AG08396 (cell line): ENCODE measurements at regions not wholly inside any gene's neighbourhood (a gene's known extent, or its start where the extent isn't known, plus 50 kb on each side); places are given as distances from the start of the nearest gene placed in this dataset.
"Not testable (repeated sequence)": the region's sequence is repeated elsewhere in the genome, so short reads cannot be mapped to it uniquely, and the experiment has no call there.

ENCODE experiments used
- DNase-seq: peaks from one replicate; pipeline ENCODE4 v3.0.0; 2012; ENCODE audit warnings: low spot score, mixed read lengths

- DNase-seq = no peak
Measured at GRCh38 chr2:10223932-10224720, 78.6 kb upstream of the HPCAL1 start.

GRCh38 chr2:10224734-10225133 lies 78.0 kb upstream of the HPCAL1 start:
- DNase-seq = no peak

GRCh38 chr2:10225291-10226037 lies 77.2 kb upstream of the HPCAL1 start:
- no peak for DNase-seq

- DNase-seq = no peak
Measured at GRCh38 chr2:10226038-10226724, 76.5 kb upstream of the HPCAL1 start.

GRCh38 chr2:10228611-10229365 lies 73.9 kb upstream of the HPCAL1 start:
- no peak for DNase-seq

- DNase-seq = no peak
Measured at GRCh38 chr2:10229462-10230099, 73.1 kb upstream of the HPCAL1 start.

- no peak for DNase-seq
Measured at GRCh38 chr2:10230499-10230898, 72.2 kb upstream of the HPCAL1 start.

GRCh38 chr2:10230921-10231320 lies 71.8 kb upstream of the HPCAL1 start:
- DNase-seq = not testable (repeated sequence)

- DNase-seq = no peak
Measured at GRCh38 chr2:10231551-10232085, 71.1 kb upstream of the HPCAL1 start.

- no peak for DNase-seq
Measured at GRCh38 chr2:10232096-10232815, 70.4 kb upstream of the HPCAL1 start.

- DNase-seq = no peak
Measured at GRCh38 chr2:10233131-10234012, 69.3 kb upstream of the HPCAL1 start.

GRCh38 chr2:10234013-10234306 lies 68.7 kb upstream of the HPCAL1 start:
- DNase-seq = no peak

GRCh38 chr2:10234409-10235094 lies 68.2 kb upstream of the HPCAL1 start:
- DNase-seq = no peak

GRCh38 chr2:10235099-10235908 lies 67.4 kb upstream of the HPCAL1 start:
- DNase-seq = no peak

- no peak for DNase-seq
Measured at GRCh38 chr2:10235909-10236550, 66.7 kb upstream of the HPCAL1 start.

GRCh38 chr2:10236571-10237391 lies 65.9 kb upstream of the HPCAL1 start:
- no peak for DNase-seq
